ENCODE measurements at regions not wholly inside any gene's neighbourhood (a gene's known extent, or its start where the extent isn't known, plus 50 kb on each side); places are given as distances from the start of the nearest gene placed in this dataset.

- H3K27ac ChIP-seq = no peak overlapping the region
- no peak for TF ChIP-seq ZFX (IDR thresholded peaks at IDR 0.05; ENCODE audit: borderline replicate concordance)
- TF ChIP-seq, protein P1, sequence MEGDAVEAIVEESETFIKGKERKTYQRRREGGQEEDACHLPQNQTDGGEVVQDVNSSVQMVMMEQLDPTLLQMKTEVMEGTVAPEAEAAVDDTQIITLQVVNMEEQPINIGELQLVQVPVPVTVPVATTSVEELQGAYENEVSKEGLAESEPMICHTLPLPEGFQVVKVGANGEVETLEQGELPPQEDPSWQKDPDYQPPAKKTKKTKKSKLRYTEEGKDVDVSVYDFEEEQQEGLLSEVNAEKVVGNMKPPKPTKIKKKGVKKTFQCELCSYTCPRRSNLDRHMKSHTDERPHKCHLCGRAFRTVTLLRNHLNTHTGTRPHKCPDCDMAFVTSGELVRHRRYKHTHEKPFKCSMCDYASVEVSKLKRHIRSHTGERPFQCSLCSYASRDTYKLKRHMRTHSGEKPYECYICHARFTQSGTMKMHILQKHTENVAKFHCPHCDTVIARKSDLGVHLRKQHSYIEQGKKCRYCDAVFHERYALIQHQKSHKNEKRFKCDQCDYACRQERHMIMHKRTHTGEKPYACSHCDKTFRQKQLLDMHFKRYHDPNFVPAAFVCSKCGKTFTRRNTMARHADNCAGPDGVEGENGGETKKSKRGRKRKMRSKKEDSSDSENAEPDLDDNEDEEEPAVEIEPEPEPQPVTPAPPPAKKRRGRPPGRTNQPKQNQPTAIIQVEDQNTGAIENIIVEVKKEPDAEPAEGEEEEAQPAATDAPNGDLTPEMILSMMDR (IDR thresholded peaks at IDR 0.05) = no peak
Observed at GRCh38 chr4:130896920-130897319, 1801.0 kb downstream of the C4orf33 start.

DNA sequence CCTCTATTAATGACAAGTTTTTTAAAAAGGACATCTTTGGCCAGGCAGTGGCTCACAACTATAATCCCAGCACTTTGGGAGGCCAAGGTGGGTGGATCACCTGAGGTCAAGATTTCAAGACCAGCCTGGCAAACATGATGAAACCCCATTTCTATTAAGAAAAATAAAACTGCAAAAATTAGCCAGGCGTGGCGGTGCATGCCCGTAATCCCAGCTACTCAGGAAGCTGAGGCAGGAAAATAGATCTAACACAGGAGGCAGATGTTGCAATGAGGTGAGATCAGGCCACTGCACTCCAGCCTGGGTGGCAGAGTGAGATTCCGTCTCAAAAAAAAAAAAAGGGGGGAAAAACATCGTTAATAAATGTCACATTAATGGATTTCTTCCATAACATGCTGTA lies 1805.4 kb downstream of the C4orf33 start:
- no peak for TF ChIP-seq ZFX (IDR thresholded peaks at IDR 0.05; ENCODE audit: borderline replicate concordance)
- TF ChIP-seq, protein P1 (IDR thresholded peaks at IDR 0.05) = no peak
- H3K27ac ChIP-seq = no peak overlapping the region

GRCh38 chr4:130922955-130923354 lies 1827.0 kb downstream of the C4orf33 start:
- H3K27ac ChIP-seq = no peak overlapping the region
- TF ChIP-seq, protein P1 (IDR thresholded peaks at IDR 0.05) = no peak
- TF ChIP-seq ZFX (IDR thresholded peaks at IDR 0.05; ENCODE audit: borderline replicate concordance) = no peak

GRCh38 chr4:130955520-130955919 lies 1859.6 kb downstream of the C4orf33 start:
- H3K27ac ChIP-seq = no peak overlapping the region
- TF ChIP-seq ZFX (IDR thresholded peaks at IDR 0.05; ENCODE audit: borderline replicate concordance) = no peak
- TF ChIP-seq, protein P1 (IDR thresholded peaks at IDR 0.05) = no peak

DNA sequence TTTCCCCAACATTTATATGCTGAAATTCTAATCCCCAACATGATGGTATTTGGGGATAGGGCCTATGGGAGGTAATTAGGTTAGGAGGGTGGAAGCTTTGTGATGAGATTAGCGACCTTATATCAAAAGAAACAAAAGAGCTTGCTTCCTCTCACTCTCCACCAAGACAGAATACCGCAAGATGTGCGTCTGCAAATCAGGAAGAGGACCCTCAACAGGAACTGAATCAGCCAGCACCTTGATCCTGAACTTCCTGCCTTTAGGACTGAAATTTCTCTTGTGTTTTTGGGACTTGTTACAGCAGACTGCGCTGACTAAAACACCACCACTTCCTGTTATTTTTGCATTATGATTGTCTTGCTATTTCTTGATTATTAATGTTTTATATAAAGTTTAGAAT lies 1889.4 kb downstream of the C4orf33 start:
- TF ChIP-seq ZFX (IDR thresholded peaks at IDR 0.05; ENCODE audit: borderline replicate concordance) = no peak
- TF ChIP-seq, protein P1 (IDR thresholded peaks at IDR 0.05) = no peak
- H3K27ac ChIP-seq = no peak overlapping the region

DNA sequence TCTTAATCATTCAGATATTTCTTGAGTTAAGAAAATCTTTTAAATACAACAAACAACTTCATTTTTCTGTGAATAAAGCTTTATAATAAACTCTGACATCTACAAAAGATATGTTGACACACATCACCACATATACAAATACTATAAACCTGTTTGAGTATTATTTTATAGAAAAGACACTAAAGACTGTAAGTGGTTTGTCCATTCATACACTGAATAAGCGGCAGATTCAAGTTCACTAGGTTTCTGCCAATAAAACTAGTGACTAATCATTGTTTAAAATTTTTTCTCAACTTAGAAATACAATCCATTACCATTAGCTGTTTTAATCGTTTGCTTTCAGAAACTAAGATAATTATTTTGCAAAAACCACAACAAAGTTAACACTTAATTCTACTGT lies 1900.0 kb downstream of the C4orf33 start:
- TF ChIP-seq ZFX (IDR thresholded peaks at IDR 0.05; ENCODE audit: borderline replicate concordance) = no peak
- TF ChIP-seq, protein P1 (IDR thresholded peaks at IDR 0.05) = no peak
- H3K27ac ChIP-seq = no peak overlapping the region

GRCh38 chr4:131001371-131001770 lies 1905.4 kb downstream of the C4orf33 start:
- H3K27ac ChIP-seq = no peak overlapping the region
- TF ChIP-seq ZFX (IDR thresholded peaks at IDR 0.05; ENCODE audit: borderline replicate concordance) = no peak
- TF ChIP-seq, protein P1 (IDR thresholded peaks at IDR 0.05) = no peak
